ENCODE measurements at regions not wholly inside any gene's neighbourhood (a gene's known extent, or its start where the extent isn't known, plus 50 kb on each side); places are given as distances from the start of the nearest gene placed in this dataset.
A peak's percentile ranks its signal among the peaks of the same experiment; 100 is the strongest.

DNA sequence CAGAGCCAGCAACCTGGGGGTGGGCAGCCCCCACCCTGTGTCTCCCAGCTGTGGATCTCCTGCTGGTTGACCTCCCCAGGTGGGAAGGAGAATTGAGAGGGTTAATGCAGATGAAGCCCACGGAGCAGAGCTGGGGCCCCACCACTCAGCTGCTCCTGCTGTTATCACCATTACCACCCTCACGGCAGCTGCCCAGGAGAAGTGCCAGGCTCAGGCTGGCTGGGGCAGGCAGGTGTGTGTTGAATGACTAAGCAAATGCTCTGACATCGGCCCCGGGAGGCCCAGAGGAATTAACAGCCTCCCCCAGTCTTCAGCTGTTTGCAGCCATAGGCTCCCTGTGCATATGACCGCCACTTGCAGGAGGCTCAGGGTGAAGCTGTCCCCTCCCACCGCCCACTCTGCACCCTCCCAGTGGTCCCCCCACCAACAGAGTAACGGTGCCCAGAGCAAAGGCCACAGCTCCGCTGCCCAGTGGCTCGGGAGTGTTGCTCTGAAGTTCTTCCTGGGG lies 133.8 kb downstream of the CPZ start:
- Mint-ChIP-seq H3K36me3 (ENCODE audit: low read depth, unreplicated experiment) (no peaks in the 10 kb centered on the region), H3K27me3 (ENCODE audit: unreplicated experiment) (no peaks in the 10 kb centered on the region), H3K4me3 (ENCODE audit: unreplicated experiment) (no peak overlapping the region), H3K9me3 (ENCODE audit: unreplicated experiment) (no peaks in the 10 kb centered on the region), H3K27ac (ENCODE audit: unreplicated experiment) (no peak overlapping the region), H3K4me1 (ENCODE audit: unreplicated experiment) (peaks cover 14% of the 10 kb centered on the region)
- TF ChIP-seq, protein P1, sequence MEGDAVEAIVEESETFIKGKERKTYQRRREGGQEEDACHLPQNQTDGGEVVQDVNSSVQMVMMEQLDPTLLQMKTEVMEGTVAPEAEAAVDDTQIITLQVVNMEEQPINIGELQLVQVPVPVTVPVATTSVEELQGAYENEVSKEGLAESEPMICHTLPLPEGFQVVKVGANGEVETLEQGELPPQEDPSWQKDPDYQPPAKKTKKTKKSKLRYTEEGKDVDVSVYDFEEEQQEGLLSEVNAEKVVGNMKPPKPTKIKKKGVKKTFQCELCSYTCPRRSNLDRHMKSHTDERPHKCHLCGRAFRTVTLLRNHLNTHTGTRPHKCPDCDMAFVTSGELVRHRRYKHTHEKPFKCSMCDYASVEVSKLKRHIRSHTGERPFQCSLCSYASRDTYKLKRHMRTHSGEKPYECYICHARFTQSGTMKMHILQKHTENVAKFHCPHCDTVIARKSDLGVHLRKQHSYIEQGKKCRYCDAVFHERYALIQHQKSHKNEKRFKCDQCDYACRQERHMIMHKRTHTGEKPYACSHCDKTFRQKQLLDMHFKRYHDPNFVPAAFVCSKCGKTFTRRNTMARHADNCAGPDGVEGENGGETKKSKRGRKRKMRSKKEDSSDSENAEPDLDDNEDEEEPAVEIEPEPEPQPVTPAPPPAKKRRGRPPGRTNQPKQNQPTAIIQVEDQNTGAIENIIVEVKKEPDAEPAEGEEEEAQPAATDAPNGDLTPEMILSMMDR (IDR thresholded peaks at IDR 0.05; ENCODE audit: unreplicated experiment), result no peak
- no peak for DNase-seq (ENCODE audit: low spot score)

DNA sequence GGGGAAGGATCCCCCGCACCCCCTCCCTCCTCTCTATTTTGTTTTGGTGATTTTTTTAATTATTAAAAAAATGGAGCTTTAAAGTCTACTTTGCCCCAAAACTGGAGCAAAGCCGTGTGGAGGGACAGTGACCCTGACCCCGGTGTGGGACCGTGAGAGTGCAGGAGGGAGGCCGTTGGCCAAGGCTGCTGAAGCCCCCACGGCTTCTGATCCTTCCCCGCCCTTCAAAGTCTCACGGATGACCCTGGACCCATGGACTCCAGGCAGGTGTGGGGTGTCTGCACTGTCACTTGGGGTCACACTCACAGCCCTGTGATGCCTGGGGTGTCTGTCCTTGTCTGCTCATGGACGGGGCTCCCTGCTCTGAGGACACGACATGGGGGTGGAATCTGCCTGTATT lies 133.3 kb downstream of the CPZ start:
- Mint-ChIP-seq H3K36me3 (ENCODE audit: low read depth, unreplicated experiment) (no peaks in the 10 kb centered on the region), H3K4me3 (ENCODE audit: unreplicated experiment) (no peak overlapping the region), H3K27ac (ENCODE audit: unreplicated experiment) (no peak overlapping the region), H3K27me3 (ENCODE audit: unreplicated experiment) (no peaks in the 10 kb centered on the region), H3K4me1 (ENCODE audit: unreplicated experiment) (peaks cover 14% of the 10 kb centered on the region), H3K9me3 (ENCODE audit: unreplicated experiment) (no peaks in the 10 kb centered on the region)
- TF ChIP-seq, protein P1 (IDR thresholded peaks at IDR 0.05; ENCODE audit: unreplicated experiment), result no peak
- DNase-seq (ENCODE audit: low spot score), result no peak

DNA sequence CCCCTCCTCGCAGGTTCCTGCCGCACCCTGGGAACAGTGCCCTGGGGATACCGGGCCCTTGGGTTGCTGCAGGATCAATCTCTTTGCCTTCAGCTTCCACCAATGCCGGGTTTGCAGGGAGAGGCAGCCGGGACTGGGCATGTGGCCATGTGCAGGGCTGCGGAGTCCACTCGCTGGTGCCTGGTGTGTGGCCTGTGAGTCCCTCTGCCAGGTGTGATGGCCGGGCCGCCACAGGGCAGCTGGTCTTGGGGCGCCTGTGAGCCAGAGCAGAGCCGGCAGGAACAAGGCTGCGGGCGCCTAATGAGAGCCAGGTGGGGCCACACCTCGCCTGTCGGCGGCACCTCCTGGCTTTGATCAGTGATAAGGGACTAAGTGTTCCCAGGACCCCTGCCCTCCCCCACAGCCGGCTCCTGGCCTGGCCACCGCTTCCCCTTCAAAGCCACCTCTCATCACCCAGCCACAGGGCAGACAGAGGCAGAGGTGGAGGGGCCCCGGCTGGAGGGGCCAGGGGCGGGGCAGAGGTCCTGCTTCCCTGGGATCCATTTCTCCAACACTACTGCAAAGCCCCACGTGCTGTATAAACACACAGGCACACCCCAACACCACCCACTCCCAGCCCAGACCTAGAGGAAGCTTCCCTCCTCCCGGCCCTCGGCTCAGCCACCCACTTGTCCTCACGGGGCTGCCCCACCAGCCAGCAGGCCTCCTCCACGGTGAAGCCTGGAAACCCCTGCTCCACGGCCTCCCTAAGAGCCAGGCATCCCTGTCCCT lies 132.7 kb downstream of the CPZ start:
- H3K36me3 Mint-ChIP-seq (ENCODE audit: low read depth, unreplicated experiment), result no peaks in the 10 kb centered on the region
- peaks cover 14% of the 10 kb centered on the region for H3K4me1 Mint-ChIP-seq (ENCODE audit: unreplicated experiment)
- H3K27me3 Mint-ChIP-seq (ENCODE audit: unreplicated experiment), result no peaks in the 10 kb centered on the region
- no peak for DNase-seq (ENCODE audit: low spot score)
- H3K9me3 Mint-ChIP-seq (ENCODE audit: unreplicated experiment), result no peaks in the 10 kb centered on the region
- no peak overlapping the region for H3K27ac Mint-ChIP-seq (ENCODE audit: unreplicated experiment)
- TF ChIP-seq, protein P1 (IDR thresholded peaks at IDR 0.05; ENCODE audit: unreplicated experiment), result no peak
- H3K4me3 Mint-ChIP-seq (ENCODE audit: unreplicated experiment), result no peak overlapping the region

DNA sequence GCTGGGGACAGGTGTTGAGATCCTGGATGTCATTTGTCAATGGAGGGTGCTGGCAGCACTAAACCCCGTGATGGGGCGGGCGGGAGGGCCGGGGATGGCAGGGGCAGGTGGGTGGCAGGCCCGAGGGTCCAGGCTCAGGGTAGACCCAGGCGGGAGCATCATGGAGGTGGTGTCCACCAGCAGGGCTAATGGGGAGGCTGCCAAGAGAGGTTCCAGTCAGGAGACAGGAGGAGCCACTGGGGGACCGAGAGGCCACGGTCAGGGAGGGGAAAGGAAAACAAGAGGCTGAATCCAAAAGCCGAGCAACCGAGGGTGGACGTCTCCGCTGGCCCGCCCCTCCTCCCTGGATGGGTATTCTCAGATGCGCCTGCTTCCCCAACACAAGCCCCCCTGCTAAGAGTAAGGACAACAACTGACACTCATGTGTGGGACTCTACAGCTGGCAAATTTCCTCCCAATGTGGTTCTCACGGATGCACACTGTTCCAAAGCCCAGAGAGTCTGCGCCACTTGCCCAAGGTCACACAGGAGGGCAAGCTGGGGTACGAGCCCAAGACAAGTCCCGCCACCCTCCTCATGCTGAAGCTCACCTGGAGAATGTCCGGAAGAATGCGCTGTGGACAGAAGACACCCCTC lies 132.0 kb downstream of the CPZ start:
- DNase-seq (ENCODE audit: low spot score), result no peak
- peaks cover 14% of the 10 kb centered on the region for H3K4me1 Mint-ChIP-seq (ENCODE audit: unreplicated experiment)
- H3K36me3 Mint-ChIP-seq (ENCODE audit: low read depth, unreplicated experiment), result no peaks in the 10 kb centered on the region
- no peak overlapping the region for H3K4me3 Mint-ChIP-seq (ENCODE audit: unreplicated experiment)
- TF ChIP-seq, protein P1 (IDR thresholded peaks at IDR 0.05; ENCODE audit: unreplicated experiment), result no peak
- peak overlapping the region; percentile 25 for H3K27ac Mint-ChIP-seq (ENCODE audit: unreplicated experiment)
- H3K9me3 Mint-ChIP-seq (ENCODE audit: unreplicated experiment), result no peaks in the 10 kb centered on the region
- no peaks in the 10 kb centered on the region for H3K27me3 Mint-ChIP-seq (ENCODE audit: unreplicated experiment)

Measured in endothelial cell (in vitro differentiated cells).